KBM-7 (cell line): ENCODE measurements at regions not wholly inside any gene's neighbourhood (a gene's known extent, or its start where the extent isn't known, plus 50 kb on each side); places are given as distances from the start of the nearest gene placed in this dataset.

Experiments
- DNase-seq: peaks from one replicate; pipeline ENCODE4 v3.0.0-alpha.2; 2015
- in situ Hi-C: fragments of 300-500 bp; cut with MboI; formaldehyde crosslinking; loops from 2 replicates; pipeline ENCODE4 v1.14.3; 2020; ENCODE audit warnings: low sequenced_read_pairs, low pct_unique_long_range_greater_than_20kb, mixed read lengths

DNA sequence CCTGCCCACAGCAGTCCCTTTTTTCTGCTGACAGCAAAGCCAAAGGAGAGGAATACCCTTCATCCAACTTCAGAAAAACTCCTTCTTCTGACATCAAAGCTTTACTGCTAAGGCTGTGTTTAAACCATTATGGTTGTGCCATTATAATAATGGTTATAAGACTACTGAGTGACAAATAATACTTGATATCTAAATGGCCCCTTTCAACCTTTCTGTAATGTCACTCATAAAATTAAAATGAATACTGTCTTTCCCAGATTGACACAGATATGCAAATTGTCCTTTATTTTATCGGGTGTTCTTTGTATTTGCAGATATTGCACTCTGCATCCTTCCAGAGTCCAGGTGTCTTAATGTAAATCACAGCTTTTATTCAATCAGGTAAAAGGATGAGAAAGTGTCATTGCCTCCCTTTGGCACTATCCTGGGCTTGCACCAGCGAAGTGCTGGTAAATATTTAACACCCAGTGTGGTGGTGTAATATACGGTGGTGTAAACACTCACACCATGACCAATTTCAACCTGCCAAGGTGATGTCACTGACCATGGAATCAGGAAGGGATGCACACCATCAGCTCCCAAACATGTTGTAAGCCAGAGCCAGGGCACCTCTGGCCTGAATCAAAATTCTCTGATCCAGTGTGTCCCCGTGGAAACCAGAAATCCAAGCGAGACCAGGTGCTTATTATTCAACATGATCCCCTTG, 139.4 kb upstream of the TENM3 start:
- in situ Hi-C loops = no loop called here
- no peak for DNase-seq

DNA sequence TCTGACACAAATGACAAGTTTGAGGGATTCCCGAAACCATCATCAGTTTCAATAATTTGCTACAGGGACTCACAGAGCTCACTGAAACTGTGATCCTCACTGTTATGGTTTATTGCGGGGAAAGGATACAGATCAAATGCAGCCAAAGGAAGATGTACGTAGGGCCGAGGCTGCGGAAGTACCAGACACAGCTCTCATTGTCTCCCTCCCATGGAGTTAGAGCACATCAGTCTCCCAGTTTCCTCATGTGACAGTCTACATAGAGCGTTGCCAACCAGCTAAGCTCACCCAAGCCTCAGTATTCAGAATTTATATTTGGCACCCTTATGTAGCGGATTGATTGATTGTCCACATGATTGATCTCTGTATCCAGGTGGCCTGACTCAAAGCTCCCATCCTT, 137.8 kb upstream of the TENM3 start:
- in situ Hi-C loops = no loop called here
- DNase-seq = no peak

DNA sequence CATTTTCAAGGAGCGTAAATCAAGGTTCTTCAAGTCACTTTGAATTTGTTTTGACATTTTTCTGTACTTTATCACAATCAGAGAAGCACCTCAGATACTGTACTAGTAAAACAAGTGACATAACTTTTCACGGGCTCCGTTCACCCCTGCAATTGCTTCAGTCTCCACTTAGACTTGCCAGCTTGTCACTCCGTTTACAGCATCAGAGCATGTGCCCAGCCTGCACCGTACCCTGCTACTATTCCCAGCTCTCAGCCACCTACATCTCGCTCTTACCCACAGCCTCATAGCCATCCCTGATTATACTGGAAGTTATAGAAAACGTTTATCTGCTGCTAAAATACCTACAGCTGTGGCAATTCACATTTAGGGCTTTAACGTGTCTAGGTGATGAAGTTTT, 135.3 kb upstream of the TENM3 start:
- no peak for DNase-seq
- in situ Hi-C loops = no loop called here

DNA sequence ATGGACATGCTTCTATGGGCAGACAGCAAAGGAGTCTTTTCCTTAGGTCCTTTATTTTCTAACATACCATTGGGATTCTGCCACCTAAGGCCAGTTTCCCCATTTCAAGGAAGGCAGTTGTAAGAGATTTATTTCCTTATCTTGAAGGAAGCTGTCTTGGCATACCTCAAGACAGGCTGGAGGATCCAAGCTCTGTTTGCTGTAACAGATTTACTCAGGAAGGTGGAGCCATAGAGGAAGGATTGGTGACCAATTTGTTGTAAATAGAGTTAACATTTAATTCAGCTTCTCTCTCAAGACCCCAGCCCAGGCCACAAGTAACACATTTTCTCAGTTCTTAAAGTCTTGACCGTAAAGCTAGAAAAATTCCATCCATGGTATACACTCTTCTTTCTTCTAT, 131.6 kb upstream of the TENM3 start:
- no peak for DNase-seq
- in situ Hi-C loops = no loop called here

DNA sequence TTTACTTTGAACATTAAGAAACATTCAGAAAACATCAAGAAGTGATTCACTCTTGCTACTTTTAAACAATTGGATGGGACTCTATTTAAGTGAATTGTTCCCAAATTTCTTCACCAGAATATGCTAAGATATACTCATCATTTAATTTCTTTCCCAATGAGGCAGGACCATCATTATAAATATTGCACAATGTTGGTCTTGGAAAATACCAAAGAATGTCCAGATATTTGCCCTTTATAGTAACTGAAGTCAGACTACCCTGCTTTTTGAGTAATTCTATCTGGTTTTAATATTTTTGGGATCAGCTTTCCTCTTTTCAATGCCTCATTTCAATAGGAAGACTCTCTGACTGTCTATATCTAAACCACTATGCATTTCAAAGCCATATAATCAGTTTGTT, 129.4 kb upstream of the TENM3 start:
- DNase-seq = no peak
- in situ Hi-C loops = no loop called here

DNA sequence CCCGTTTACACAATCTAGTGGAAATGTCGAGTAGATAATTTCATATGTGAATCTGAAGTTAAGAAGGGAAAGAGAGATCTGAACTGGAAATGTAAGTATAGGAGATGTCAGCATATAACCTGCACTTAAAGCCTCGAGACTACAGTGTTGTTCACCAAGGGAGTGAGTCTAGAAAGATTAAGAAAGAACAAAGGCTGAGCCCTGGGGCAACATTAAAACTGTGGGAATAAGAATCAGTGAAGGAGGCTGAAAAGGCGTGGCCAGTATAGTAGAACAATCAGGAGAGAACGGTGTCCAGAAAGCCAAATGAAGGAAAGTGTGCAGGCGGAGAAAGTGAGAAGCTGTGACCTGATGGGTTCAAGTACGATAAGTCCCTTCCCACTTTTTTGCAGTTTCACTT, 118.8 kb upstream of the TENM3 start:
- in situ Hi-C loops = no loop called here
- no peak for DNase-seq

DNA sequence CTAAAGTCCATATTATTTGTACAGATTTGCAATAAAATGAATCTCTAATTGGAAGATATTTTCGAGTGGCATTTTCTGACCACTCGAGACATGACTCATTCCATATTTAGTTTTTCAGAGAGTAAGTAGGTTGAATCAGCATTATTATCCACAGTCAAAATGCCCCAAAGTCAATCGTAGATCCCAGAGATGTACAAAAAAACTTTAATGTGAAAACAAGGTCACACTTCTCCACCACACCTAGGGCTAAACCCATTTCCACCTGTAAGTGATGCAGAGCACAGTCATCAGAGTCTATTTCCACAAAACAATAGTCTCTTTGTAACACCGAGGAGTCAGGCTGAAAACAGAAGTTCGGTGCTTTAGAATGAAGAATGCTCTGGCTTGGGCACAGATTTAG, 117.1 kb upstream of the TENM3 start:
- in situ Hi-C loops = no loop called here
- DNase-seq = no peak

DNA sequence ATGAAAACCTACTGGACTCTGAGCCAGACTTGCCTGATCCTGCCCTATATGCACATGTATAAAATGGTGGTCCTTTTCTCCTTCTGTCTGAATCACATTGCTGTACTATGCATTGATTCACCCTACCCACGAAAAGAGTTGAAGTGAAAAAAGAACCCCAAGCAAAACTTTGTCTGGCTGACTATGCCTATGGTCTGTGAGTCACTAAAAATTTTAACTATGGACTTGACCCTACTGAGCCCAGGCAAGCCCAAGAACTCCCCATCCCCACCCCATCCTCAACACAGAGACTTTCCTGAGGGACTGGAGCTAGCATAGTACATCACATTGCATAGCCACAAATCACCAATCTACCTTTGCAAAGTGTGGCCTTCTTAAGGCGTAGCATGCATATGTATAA, 116.6 kb upstream of the TENM3 start:
- in situ Hi-C loops = no loop called here
- no peak for DNase-seq

DNA sequence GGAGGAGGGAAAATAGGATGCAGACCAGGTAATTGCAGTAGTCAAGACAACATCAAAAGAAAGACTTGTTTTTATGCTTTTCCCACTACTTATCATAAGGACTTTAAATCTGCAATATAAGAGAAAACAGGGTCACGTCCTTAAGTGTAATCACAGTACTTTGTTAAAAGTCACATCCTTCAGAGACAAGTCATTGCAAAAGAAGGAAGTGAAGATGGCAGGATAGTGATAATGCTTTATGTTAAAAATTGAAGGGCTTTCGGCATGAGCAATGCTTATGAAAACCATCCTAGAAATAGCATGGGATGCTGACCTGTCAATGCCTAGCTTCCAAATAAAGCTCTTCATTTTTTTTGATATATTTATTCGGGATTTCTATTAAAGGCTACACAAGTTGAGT, 110.2 kb upstream of the TENM3 start:
- in situ Hi-C loops = no loop called here

DNA sequence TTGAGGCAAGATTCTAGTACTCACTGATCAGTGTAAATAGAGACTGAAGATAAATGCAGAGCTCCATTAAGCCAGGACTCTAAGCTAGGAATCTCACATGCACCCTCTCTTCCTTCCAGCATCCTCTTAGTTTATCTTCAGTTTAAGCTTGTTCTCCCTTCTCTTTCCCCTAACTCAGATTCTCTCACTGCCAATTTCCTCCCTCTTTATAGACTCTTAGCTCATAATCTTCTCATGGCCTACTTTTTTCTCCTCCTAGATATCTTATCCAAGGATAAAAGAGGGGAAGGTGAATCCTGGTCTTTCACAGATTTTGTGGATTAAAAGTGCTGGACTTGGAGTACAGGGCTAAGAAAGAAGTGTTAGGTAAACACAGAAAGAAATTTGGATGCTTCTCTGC, 108.9 kb upstream of the TENM3 start:
- in situ Hi-C loops = no loop called here
- no peak for DNase-seq

More for the DNA sequence above, 110.2 kb upstream of the TENM3 start:
- no peak for DNase-seq

DNA sequence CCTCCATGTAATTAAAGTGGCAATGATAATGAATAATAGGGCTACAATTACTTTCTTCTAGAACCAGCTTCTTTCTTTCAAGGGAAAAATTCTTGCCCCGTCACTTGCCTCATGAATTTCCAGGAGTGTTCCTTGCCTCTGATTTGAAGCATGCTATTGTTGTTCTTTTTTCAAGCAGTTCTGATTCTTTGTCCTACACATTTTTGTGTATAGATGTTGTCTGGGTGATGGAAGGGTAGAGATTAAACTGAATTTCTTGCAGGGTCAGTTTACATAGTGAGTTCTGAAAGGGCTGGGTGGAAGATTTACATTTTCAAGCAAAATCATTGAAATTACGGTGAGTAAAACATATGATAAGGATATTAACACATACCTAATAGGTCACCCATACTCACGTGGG, 107.0 kb upstream of the TENM3 start:
- DNase-seq = no peak
- in situ Hi-C loops = no loop called here

DNA sequence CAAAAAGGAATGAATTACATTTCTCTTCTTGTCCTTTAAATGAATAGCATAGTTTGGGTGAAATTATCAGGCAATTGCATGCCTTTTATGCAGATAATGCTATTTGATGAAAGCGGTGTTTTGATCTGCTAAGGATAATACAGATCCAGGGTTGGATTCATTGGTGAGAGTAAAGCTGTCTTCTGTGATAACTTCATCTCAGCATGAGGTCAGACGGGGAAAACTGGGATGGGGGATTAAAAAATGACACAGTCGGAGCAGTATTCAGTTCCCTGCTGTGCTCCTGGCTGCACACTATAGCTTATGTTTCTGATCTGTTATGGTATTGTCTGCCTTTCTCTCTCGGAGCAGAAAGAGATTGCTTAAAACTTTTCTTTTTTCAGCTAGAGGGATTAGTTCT, 105.9 kb upstream of the TENM3 start:
- no peak for DNase-seq
- in situ Hi-C loops = no loop called here

DNA sequence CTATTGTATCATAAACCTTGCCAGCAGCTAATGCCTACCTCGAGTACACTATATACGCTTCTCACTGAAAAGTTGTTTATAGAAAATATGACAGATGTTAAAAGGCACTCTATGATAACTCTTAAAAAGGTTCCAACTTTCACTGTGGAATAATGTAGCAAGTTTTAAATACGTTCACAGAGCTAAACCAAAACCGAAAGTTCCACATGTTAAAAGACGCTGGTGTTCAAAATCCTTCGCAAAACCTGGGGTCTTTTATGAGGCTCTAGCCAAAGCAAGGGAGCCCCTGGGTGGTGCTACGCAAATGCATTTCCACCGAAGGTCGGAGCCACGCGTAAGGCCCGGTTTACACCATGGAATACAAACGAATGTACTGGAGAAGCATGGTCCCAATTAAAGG, 103.7 kb upstream of the TENM3 start:
- DNase-seq = no peak
- in situ Hi-C loops = no loop called here

DNA sequence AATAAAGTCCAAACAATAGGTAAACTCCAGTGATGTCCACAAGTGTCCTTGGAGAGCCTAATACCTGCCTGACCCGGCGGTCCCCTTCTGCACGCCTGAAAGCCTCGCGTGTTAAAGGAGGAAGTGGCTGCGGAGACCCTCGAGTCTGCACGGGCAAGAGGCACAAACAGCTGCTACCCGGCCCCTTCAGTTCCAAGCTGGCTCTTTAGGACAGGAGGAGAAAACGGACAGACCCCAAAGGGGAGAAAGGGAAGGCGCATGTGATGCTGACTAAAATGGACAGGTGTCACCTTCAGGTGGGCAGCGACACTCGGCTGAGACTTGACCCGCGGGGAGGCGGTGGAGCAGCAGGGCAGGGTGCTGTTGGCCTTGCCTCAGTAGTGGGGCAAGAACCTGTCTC, 102.7 kb upstream of the TENM3 start:
- DNase-seq = no peak
- in situ Hi-C loops = no loop called here

DNA sequence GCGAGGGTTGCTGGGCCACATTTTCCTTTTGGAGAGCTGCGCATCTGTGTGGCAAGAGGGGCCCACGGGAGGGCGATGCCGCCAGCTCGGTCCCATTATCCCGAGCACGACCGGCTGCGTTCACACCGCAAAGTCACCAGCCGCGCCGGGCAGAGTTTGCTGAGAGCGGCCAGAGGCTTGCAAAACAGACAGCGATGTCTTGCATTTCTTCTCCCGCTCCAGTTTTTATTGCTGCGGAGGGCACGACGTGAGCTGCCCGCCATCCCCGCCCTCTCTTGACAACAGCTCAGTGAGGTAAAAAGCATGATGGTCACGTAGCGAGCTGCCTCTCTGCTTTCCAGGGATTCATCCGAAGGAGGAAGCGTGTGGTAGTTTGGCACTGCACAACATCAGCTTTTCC, 102.1 kb upstream of the TENM3 start:
- DNase-seq = no peak
- in situ Hi-C loops = no loop called here

DNA sequence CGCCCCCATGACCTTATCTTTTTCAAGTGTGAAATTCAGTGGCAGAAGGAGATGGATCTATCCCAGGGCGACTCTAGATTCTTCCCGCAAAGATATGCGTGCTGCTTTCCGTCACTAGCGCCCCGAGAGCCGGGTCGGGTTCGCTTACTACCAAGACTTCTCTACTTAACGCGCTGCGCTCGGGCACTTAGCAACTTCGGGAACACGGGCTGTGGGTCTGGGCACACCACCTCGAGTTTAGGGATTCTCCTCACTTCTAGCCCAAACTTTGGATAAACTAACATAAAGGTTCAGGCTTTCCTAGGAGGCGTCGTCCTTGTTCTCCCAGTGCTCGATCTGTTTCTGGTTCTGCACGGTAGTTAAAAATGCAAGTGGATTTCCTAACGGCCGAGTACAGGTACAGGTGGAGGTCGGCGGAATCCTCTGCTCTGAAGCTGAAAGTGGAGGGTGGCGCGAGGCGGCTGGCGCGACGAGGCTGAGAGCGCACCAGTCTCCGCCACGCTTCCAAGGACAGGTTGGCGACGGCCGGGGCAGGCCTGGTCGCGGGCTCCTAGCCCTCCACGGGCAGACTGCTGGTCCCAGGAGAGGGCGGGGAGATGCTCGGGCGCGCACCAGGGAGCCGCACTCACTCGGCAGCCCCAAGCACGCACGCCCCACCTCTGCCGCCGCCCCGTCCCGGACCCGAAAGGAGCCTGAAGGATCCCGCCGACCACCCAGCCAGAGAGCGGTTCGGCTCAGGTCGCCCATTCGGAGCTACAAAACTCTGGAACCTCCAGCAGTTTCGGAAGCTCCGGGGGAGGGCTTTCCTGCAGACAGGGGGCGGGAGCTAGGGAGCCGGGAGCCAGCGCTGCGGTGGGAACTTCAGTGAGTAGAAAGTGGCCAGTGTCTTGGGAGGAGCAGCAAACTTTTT, 100.8 kb upstream of the TENM3 start:
- in situ Hi-C loops = no loop called here
- no peak for DNase-seq

DNA sequence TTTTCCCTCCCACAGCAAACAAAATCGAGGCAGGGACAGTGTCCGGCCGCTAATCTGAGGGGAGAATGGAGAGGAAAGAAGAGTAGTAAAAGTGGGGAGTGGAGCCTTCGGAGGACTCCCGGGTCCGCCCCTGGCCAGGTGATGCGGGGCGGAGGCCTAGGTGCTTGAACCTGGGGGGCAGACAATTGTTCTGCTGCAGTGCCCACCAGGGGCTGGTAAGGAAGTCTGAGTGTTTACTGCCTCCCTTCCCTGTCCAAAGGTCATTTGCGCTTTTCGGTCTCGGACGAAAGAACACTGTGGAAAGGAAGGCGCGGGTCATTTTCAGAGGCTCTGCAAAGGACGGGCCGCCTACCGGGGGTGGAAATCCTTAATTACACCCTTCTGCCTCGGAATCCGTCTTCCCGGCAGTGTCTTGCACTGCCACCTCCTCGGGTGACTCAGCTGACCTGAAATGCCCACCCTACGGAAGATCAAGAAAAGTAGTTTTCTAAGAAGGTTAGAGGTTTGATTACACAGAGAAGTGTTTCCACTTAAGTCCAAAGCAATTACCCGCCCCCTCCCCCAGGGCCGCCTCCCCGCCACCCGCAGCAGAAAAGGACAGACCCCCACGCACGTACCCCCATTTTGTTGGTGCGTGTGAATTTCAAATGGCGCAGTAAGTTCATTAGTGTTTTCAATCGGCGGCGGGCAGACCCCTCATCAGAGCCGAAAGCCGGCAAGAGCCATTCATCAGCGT, 99.9 kb upstream of the TENM3 start:
- in situ Hi-C loops = no loop called here
- DNase-seq = no peak

DNA sequence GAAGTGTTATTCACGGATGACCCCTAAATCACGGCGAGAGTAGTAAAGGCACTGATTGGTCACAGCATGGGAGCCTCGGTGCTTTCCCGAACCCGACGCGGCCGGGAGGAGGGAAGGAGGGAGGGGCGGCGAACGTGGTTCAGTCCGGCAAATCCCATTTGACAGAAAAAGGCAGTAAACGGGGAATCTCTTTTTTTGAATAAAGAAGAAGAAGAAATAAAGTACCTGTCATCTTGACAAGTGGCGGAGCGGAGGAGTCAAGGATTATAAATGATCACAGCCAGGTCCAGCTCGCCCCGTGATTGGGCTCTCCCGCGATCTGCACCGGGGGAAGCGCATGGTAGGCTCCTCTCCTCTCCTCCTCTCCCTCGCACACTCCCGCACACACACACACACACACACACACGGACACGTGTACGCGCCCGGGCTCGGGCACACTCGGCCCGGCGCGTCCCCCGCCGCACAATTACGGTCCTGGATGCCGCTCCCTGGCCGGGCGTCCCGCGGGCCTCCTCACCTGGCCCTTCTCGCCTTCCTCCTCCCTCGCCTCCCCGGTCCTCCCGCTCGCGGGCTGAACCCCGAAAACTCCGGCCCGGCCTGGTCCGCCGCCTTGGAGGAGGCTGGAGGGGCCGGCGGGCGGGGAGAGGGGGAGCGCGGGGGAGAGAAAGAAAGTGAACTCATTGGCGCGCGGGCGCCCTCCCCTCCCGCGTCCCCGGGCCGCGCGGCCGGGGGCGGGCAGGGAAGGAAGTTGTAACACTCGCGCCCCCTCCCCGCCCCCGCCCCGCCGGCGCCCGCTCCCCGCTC, 99.2 kb upstream of the TENM3 start:
- peak; percentile 27 for DNase-seq
- in situ Hi-C loops = no loop called here

DNA sequence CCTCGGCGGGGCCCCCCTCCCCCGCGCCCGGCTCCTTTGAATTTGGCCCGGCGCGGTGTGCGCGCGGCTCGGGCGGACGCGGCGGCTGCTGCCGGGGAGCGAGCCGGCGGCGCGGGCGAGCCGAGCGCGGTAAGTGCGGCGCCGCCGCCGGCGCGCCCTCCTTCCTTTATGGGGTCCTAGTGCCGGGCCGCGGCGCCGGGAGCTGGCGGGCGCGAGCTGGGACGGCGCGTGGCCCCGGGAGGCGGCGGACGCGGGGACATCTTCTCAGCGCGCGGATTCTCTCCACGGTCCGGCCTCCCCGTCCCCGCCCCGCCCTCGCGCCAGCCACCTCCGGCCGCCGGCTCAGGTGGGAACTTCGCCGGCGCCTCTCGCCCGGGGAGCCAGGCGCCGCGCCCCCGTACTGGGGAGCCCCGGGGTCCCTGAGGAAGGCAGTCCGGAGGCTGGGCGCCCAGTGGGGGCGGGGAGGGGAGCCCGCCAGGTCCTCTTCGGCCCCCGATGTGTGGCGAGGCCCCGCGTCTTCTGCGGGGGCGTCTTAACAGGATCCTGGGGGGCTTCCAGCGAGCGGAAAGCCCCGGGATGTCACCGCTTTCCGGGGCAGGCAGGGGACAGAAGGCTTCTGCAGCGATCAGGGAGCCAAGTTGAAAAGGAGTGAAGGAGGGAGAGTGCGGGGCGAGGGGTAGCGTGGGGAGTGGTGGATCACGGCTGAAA, 98.4 kb upstream of the TENM3 start:
- DNase-seq = no peak
- in situ Hi-C loops = no loop called here
